ENCODE measurements at regions not wholly inside any gene's neighbourhood (a gene's known extent, or its start where the extent isn't known, plus 50 kb on each side); places are given as distances from the start of the nearest gene placed in this dataset.

- Histone ChIP-seq H3K27me3 (ENCODE audit: control insufficient read depth, insufficient read depth, low read length) (no peaks in the 10 kb centered on the region), H3K4me3 (ENCODE audit: low read depth, low read length) (no peak overlapping the region), H3K9me3 (ENCODE audit: control insufficient read depth, insufficient read depth, low read length) (no peaks in the 10 kb centered on the region), H3K36me3 (ENCODE audit: control insufficient read depth, insufficient read depth, low read length) (no peaks in the 10 kb centered on the region), H3K4me1 (ENCODE audit: control insufficient read depth, insufficient read depth, low read length) (no peaks in the 10 kb centered on the region), H3K27ac (ENCODE audit: low read depth, low read length) (no peak overlapping the region)
- 100% methylated on average over 2 of the region's 2 CpGs for WGBS (ENCODE audit: insufficient coverage)
- no peak for DNase-seq (ENCODE audit: low read depth in 4 of 6, low spot score in 6 of 6)
Observed at GRCh38 chr1:166703141-166703540, 136.1 kb upstream of the POGK start.

- H3K36me3 ChIP-seq (ENCODE audit: control insufficient read depth, insufficient read depth, low read length), result no peaks in the 10 kb centered on the region
- no peak for DNase-seq (ENCODE audit: low read depth in 4 of 6, low spot score in 6 of 6)
- H3K4me3 ChIP-seq (ENCODE audit: low read depth, low read length), result no peak overlapping the region
- H3K9me3 ChIP-seq (ENCODE audit: control insufficient read depth, insufficient read depth, low read length), result no peaks in the 10 kb centered on the region
- no CpG with 5 or more reads among the region's 4 CpGs for WGBS (ENCODE audit: insufficient coverage)
- no peak overlapping the region for H3K27ac ChIP-seq (ENCODE audit: low read depth, low read length)
- no peaks in the 10 kb centered on the region for H3K4me1 ChIP-seq (ENCODE audit: control insufficient read depth, insufficient read depth, low read length)
- H3K27me3 ChIP-seq (ENCODE audit: control insufficient read depth, insufficient read depth, low read length), result no peaks in the 10 kb centered on the region
Observed at GRCh38 chr1:166703726-166704462, 135.4 kb upstream of the POGK start.

GRCh38 chr1:166705376-166706289, 133.6 kb upstream of the POGK start:
- Histone ChIP-seq H3K27me3 (ENCODE audit: control insufficient read depth, insufficient read depth, low read length) (no peaks in the 10 kb centered on the region), H3K4me3 (ENCODE audit: low read depth, low read length) (no peak overlapping the region), H3K27ac (ENCODE audit: low read depth, low read length) (no peak overlapping the region), H3K36me3 (ENCODE audit: control insufficient read depth, insufficient read depth, low read length) (no peaks in the 10 kb centered on the region), H3K4me1 (ENCODE audit: control insufficient read depth, insufficient read depth, low read length) (no peaks in the 10 kb centered on the region), H3K9me3 (ENCODE audit: control insufficient read depth, insufficient read depth, low read length) (no peaks in the 10 kb centered on the region)
- peak in 2 of 6 donors; percentile 8 to 28 for DNase-seq (ENCODE audit: low read depth in 4 of 6, low spot score in 6 of 6)
- 27% methylated on average over 2 of the region's 3 CpGs for WGBS (ENCODE audit: insufficient coverage)

- Histone ChIP-seq H3K4me1 (ENCODE audit: control insufficient read depth, insufficient read depth, low read length) (no peaks in the 10 kb centered on the region), H3K27ac (ENCODE audit: low read depth, low read length) (no peak overlapping the region), H3K27me3 (ENCODE audit: control insufficient read depth, insufficient read depth, low read length) (no peaks in the 10 kb centered on the region)
Observed at GRCh38 chr1:166716620-166717019, 122.7 kb upstream of the POGK start.

DNA sequence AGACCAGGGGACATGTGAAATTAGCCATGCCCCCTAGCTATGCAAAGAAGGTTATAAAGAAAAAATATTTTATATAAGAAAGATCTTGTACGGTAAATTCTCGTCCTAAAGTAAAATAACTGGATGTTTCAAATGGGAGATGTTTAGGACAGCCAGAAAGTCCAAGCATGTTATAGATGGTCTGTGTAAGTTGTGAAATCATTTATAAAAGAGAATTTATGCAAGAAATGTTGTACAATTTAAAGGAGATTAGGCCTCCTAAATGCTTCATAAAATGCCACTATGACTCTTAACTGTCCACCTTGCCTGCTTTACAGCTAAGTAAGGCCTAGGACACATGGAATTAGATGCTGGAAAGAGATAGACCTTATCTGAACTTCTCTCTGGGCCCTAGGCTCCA, 118.1 kb upstream of the POGK start:
- Histone ChIP-seq H3K9me3 (ENCODE audit: control insufficient read depth, insufficient read depth, low read length) (peaks cover 7% of the 10 kb centered on the region), H3K27me3 (ENCODE audit: control insufficient read depth, insufficient read depth, low read length) (no peaks in the 10 kb centered on the region), H3K4me3 (ENCODE audit: low read depth, low read length) (no peak overlapping the region), H3K36me3 (ENCODE audit: control insufficient read depth, insufficient read depth, low read length) (no peaks in the 10 kb centered on the region), H3K4me1 (ENCODE audit: control insufficient read depth, insufficient read depth, low read length) (no peaks in the 10 kb centered on the region), H3K27ac (ENCODE audit: low read depth, low read length) (no peak overlapping the region)
- 33% methylated on average over 2 of the region's 2 CpGs for WGBS (ENCODE audit: insufficient coverage)
- DNase-seq (ENCODE audit: low read depth in 4 of 6, low spot score in 6 of 6), result no peak

More at GRCh38 chr1:166716620-166717019, 122.7 kb upstream of the POGK start:
- no peak overlapping the region for H3K4me3 ChIP-seq (ENCODE audit: low read depth, low read length)
- no peak for DNase-seq (ENCODE audit: low read depth in 4 of 6, low spot score in 6 of 6)
- H3K9me3 ChIP-seq (ENCODE audit: control insufficient read depth, insufficient read depth, low read length), result peaks cover 4% of the 10 kb centered on the region
- no peaks in the 10 kb centered on the region for H3K36me3 ChIP-seq (ENCODE audit: control insufficient read depth, insufficient read depth, low read length)

GRCh38 chr1:166730299-166730888, 108.9 kb upstream of the POGK start:
- H3K4me1 ChIP-seq (ENCODE audit: control insufficient read depth, insufficient read depth, low read length), result no peaks in the 10 kb centered on the region
- WGBS (ENCODE audit: insufficient coverage), result 90% methylated on average over 1 of the region's 1 CpG
- H3K27me3 ChIP-seq (ENCODE audit: control insufficient read depth, insufficient read depth, low read length), result no peaks in the 10 kb centered on the region
- no peaks in the 10 kb centered on the region for H3K36me3 ChIP-seq (ENCODE audit: control insufficient read depth, insufficient read depth, low read length)
- H3K27ac ChIP-seq (ENCODE audit: low read depth, low read length), result no peak overlapping the region
- H3K4me3 ChIP-seq (ENCODE audit: low read depth, low read length), result no peak overlapping the region
- no peak for DNase-seq (ENCODE audit: low read depth in 4 of 6, low spot score in 6 of 6)
- peaks cover 2% of the 10 kb centered on the region for H3K9me3 ChIP-seq (ENCODE audit: control insufficient read depth, insufficient read depth, low read length)

GRCh38 chr1:166738140-166738539, 101.1 kb upstream of the POGK start:
- H3K4me1 ChIP-seq (ENCODE audit: control insufficient read depth, insufficient read depth, low read length), result no peaks in the 10 kb centered on the region
- no peak overlapping the region for H3K27ac ChIP-seq (ENCODE audit: low read depth, low read length)
- no peak overlapping the region for H3K4me3 ChIP-seq (ENCODE audit: low read depth, low read length)
- H3K9me3 ChIP-seq (ENCODE audit: control insufficient read depth, insufficient read depth, low read length), result no peaks in the 10 kb centered on the region
- no peaks in the 10 kb centered on the region for H3K36me3 ChIP-seq (ENCODE audit: control insufficient read depth, insufficient read depth, low read length)
- no peak for DNase-seq (ENCODE audit: low read depth in 4 of 6, low spot score in 6 of 6)
- H3K27me3 ChIP-seq (ENCODE audit: control insufficient read depth, insufficient read depth, low read length), result no peaks in the 10 kb centered on the region

DNA sequence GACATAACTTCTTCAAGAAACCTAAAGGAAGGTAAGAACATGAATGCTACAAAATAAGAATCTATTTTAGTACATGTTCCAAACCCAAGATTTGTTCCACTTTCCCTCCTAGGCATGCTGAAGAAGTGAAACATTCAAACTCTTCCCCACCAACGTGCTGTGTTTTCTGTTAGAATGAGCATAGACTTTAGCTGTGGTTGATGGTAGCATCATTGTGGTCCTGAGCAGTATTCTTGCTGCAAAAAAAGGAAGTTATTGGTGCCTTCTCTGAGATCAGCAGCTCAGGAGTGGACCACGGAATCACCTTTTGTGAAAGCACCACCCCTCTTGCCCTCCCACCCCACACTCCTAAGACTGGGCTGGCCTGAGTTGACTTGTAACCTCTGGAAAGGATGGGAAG, 100.4 kb upstream of the POGK start:
- DNase-seq (ENCODE audit: low read depth in 4 of 6, low spot score in 6 of 6), result no peak
- H3K9me3 ChIP-seq (ENCODE audit: control insufficient read depth, insufficient read depth, low read length), result no peaks in the 10 kb centered on the region
- no peaks in the 10 kb centered on the region for H3K36me3 ChIP-seq (ENCODE audit: control insufficient read depth, insufficient read depth, low read length)
- WGBS (ENCODE audit: insufficient coverage), result no CpG with 5 or more reads among the region's 2 CpGs
- H3K27ac ChIP-seq (ENCODE audit: low read depth, low read length), result no peak overlapping the region
- H3K27me3 ChIP-seq (ENCODE audit: control insufficient read depth, insufficient read depth, low read length), result no peaks in the 10 kb centered on the region
- H3K4me3 ChIP-seq (ENCODE audit: low read depth, low read length), result no peak overlapping the region
- H3K4me1 ChIP-seq (ENCODE audit: control insufficient read depth, insufficient read depth, low read length), result no peaks in the 10 kb centered on the region

- H3K36me3 ChIP-seq (ENCODE audit: control insufficient read depth, insufficient read depth, low read length), result no peaks in the 10 kb centered on the region
- no peak for DNase-seq (ENCODE audit: low read depth in 4 of 6, low spot score in 6 of 6)
- no peak overlapping the region for H3K27ac ChIP-seq (ENCODE audit: low read depth, low read length)
- no peak overlapping the region for H3K4me3 ChIP-seq (ENCODE audit: low read depth, low read length)
- peaks cover 2% of the 10 kb centered on the region for H3K9me3 ChIP-seq (ENCODE audit: control insufficient read depth, insufficient read depth, low read length)
- no peaks in the 10 kb centered on the region for H3K4me1 ChIP-seq (ENCODE audit: control insufficient read depth, insufficient read depth, low read length)
- H3K27me3 ChIP-seq (ENCODE audit: control insufficient read depth, insufficient read depth, low read length), result no peaks in the 10 kb centered on the region
- no CpG with 5 or more reads among the region's 3 CpGs for WGBS (ENCODE audit: insufficient coverage)
Observed at GRCh38 chr1:166740668-166741276, 98.5 kb upstream of the POGK start.
